IPS-15b (cell line): ENCODE measurements at regions not wholly inside any gene's neighbourhood (a gene's known extent, or its start where the extent isn't known, plus 50 kb on each side); places are given as distances from the start of the nearest gene placed in this dataset.
"Not testable (repeated sequence)": the region's sequence is repeated elsewhere in the genome, so short reads cannot be mapped to it uniquely, and the experiment has no call there.

Source experiments
- H3K27me3 ChIP-seq: one replicate; pipeline ENCODE4 v1.6.1; 2013; ENCODE audit warnings: low read length; ENCODE audit not compliant: control insufficient read depth, insufficient read depth
- H3K36me3 ChIP-seq: one replicate; pipeline ENCODE4 v1.6.1; 2013; ENCODE audit warnings: low read length; ENCODE audit not compliant: control insufficient read depth, insufficient read depth
- H3K4me1 ChIP-seq: one replicate; pipeline ENCODE4 v1.6.1; 2013; ENCODE audit warnings: mild to moderate bottlenecking, low read length; ENCODE audit not compliant: control insufficient read depth, insufficient read depth
- H3K4me3 ChIP-seq: one replicate; pipeline ENCODE4 v1.5.1; 2013; ENCODE audit warnings: low read depth, low read length
- H3K9ac ChIP-seq: one replicate; pipeline ENCODE4 v1.6.1; 2013; ENCODE audit warnings: low read depth, mild to moderate bottlenecking, low read length
- H3K9me3 ChIP-seq: one replicate; pipeline ENCODE4 v1.6.1; 2013; ENCODE audit warnings: mild to moderate bottlenecking, low read length; ENCODE audit not compliant: control insufficient read depth, insufficient read depth

- not testable (repeated sequence) for H3K36me3 ChIP-seq, H3K9ac ChIP-seq, H3K4me3 ChIP-seq, H3K4me1 ChIP-seq, H3K9me3 ChIP-seq, H3K27me3 ChIP-seq
Measured at GRCh38 chr11:67737562-67738080, 63.2 kb upstream of the ALDH3B2 start.

GRCh38 chr11:67732045-67732787 lies 57.8 kb upstream of the ALDH3B2 start:
- H3K4me1 ChIP-seq, result no peaks in the 10 kb centered on the region
- no peaks in the 10 kb centered on the region for H3K36me3 ChIP-seq
- H3K9me3 ChIP-seq, result no peaks in the 10 kb centered on the region
- peak overlapping the region; percentile 54 for H3K4me3 ChIP-seq
- H3K9ac ChIP-seq, result no peak overlapping the region
- H3K27me3 ChIP-seq, result no peaks in the 10 kb centered on the region

GRCh38 chr11:67731583-67731982 lies 57.2 kb upstream of the ALDH3B2 start:
- Histone ChIP-seq H3K9me3 (no peaks in the 10 kb centered on the region), H3K4me1 (no peaks in the 10 kb centered on the region), H3K4me3 (peak overlapping the region; percentile 54), H3K9ac (no peak overlapping the region), H3K27me3 (no peaks in the 10 kb centered on the region), H3K36me3 (no peaks in the 10 kb centered on the region)

DNA sequence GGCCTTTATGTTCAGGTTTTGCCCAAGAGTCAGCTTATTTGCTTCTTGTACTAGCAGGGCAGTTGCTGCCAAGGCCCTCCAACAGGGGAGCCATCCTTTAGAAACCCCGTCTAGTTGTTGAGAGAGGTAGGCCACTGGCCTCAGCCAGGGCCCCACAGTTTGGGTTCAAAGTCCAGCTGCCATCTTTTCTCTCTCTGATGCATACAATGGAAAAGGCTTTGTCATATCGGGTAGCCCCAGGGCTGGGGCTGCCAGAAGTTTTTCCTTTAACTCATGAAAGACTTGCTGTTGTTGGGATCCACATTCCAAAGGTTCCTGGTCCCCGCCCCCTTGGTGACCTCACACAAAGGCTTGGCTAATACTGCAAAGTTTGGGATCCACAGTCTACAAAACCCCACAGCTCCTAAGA lies 53.7 kb upstream of the ALDH3B2 start:
- not testable (repeated sequence) for H3K27me3 ChIP-seq, H3K9ac ChIP-seq, H3K4me1 ChIP-seq, H3K36me3 ChIP-seq, H3K9me3 ChIP-seq, H3K4me3 ChIP-seq

DNA sequence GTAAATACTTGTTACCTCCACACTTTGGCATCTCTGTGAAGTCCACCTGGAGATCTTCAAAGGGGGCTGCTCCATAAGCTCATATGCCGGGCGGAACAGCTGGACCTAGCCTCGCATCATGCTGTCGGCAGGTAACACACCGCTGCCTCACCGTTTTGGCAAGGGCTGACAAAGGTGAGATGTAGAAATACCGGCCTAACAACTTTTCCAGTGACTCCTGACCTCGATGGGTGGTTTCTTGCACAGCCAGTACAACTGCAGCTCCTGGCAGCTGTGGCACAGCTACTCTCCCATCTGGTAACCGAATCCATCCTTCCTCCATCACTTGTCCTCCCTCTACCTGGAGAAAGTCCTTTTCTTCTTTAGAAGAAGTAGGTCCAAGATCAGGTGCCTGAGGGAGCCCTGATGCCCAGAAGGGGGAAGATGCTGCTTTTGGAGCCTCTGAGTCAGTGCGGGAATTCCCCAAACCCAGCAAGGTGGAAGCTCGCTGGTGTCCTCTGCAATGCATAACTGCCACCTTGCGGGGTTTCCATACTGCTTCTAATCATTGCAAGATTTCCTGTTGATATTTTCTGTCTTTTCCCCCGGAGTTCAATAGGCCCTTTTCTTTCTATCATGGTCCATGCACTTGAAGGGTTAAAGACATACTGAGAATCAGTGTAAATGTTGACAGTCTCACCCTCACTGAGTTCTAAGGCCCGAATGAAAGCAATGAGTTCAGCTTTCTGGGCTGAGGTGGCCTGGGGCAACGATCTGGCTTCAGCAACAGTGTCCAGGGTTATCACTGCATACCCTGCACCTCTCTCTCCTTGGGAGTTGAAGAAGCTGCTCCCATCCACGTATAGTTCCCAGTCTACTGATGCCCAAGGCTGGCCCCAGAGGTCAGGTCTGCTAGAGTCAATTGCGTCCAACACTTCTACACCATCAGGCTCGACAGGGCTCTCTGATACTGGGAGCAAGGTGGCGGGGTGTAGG lies 52.9 kb upstream of the ALDH3B2 start:
- not testable (repeated sequence) for H3K4me1 ChIP-seq, H3K9ac ChIP-seq, H3K36me3 ChIP-seq, H3K9me3 ChIP-seq, H3K4me3 ChIP-seq, H3K27me3 ChIP-seq
